HepG2 (cell line): ENCODE measurements at regions not wholly inside any gene's neighbourhood (a gene's known extent, or its start where the extent isn't known, plus 50 kb on each side); places are given as distances from the start of the nearest gene placed in this dataset.
A peak's percentile ranks its signal among the peaks of the same experiment; 100 is the strongest.

Experiments
- AGO2 ChIP-seq: fragments of 200-400 bp; formaldehyde crosslinking; optimal IDR thresholded peaks from 2 replicates; pipeline ENCODE3; 2017; ENCODE audit warnings: mild to moderate bottlenecking, low read depth, low read length, moderate library complexity
- BCL6 ChIP-seq: IDR thresholded peaks from 2 replicates; pipeline ENCODE4 v1.6.1; 2016; ENCODE audit warnings: missing genetic modification reagents, missing compliant biosample characterization
- CBFB ChIP-seq: sonication (generic); formaldehyde crosslinking; IDR thresholded peaks from 2 replicates; pipeline ENCODE4 v1.4.0; 2020; ENCODE audit warnings: missing genetic modification reagents
- CREB1 ChIP-seq, 2 experiments: fragments of 450-650 bp in 1 of 2; IDR thresholded peaks; 2 replicates each; pipeline ENCODE4 v1.6.1; 2016 to 2017; ENCODE audit warnings: control low read depth in 1 of 2, mild to moderate bottlenecking in 1 of 2, missing compliant biosample characterization in 1 of 2, missing genetic modification characterization in 1 of 2
- GABPB1 ChIP-seq: IDR thresholded peaks from 2 replicates; pipeline ENCODE4 v1.6.1; 2016; ENCODE audit warnings: mild to moderate bottlenecking, missing genetic modification reagents, moderate library complexity, missing compliant biosample characterization
- MYC ChIP-seq: sonication (generic); formaldehyde crosslinking; IDR thresholded peaks from 2 replicates; pipeline ENCODE4 v1.9.0; 2021; ENCODE audit warnings: missing genetic modification reagents, borderline replicate concordance
- SAP130 ChIP-seq: IDR thresholded peaks from 2 replicates; pipeline ENCODE4 v1.6.1; 2016; ENCODE audit warnings: low read depth
- SMAD3 ChIP-seq: sonication (generic); formaldehyde crosslinking; IDR thresholded peaks from 2 replicates; pipeline ENCODE4 v1.4.0; 2020; ENCODE audit warnings: missing genetic modification reagents
- SOX5 ChIP-seq: IDR thresholded peaks from 2 replicates; pipeline ENCODE4 v1.6.1; 2016; ENCODE audit warnings: borderline replicate concordance
- SPEN ChIP-seq: sonication (generic); formaldehyde crosslinking; IDR thresholded peaks from 2 replicates; pipeline ENCODE4 v1.5.1; 2020; ENCODE audit warnings: low read depth, mild to moderate bottlenecking, missing genetic modification reagents
- STAT5B ChIP-seq: sonication (generic); formaldehyde crosslinking; IDR thresholded peaks from 2 replicates; pipeline ENCODE4 v1.4.0; 2020; ENCODE audit warnings: missing genetic modification reagents
- ZMYM4 ChIP-seq: sonication (generic); formaldehyde crosslinking; IDR thresholded peaks from 2 replicates; pipeline ENCODE4 v1.8.1; 2023; ENCODE audit warnings: mild to moderate bottlenecking, missing genetic modification reagents
- ZNF205 ChIP-seq: IDR thresholded peaks from 2 replicates; pipeline ENCODE4 v1.6.1; 2018; ENCODE audit warnings: missing biosample characterization, missing genetic modification reagents
- ZNF264 ChIP-seq: sonication (generic); formaldehyde crosslinking; IDR thresholded peaks from 2 replicates; pipeline ENCODE4 v1.4.0; 2020; ENCODE audit warnings: missing genetic modification reagents
- ZNF317 ChIP-seq: sonication (generic); formaldehyde crosslinking; IDR thresholded peaks from 2 replicates; pipeline ENCODE4 v1.5.0; 2020; ENCODE audit warnings: mild to moderate bottlenecking, missing genetic modification reagents
- ZNF614 ChIP-seq: IDR thresholded peaks from 2 replicates; pipeline ENCODE4 v1.6.1; 2018; ENCODE audit warnings: missing biosample characterization, missing genetic modification reagents, inconsistent platforms, borderline replicate concordance
- ZNF816 ChIP-seq: sonication (generic); formaldehyde crosslinking; IDR thresholded peaks from 2 replicates; pipeline ENCODE4 v1.8.0; 2022; ENCODE audit warnings: missing genetic modification reagents, mild to moderate bottlenecking, borderline replicate concordance
- TF ChIP-seq, protein P1 (sequence below): sonication (generic); formaldehyde crosslinking; IDR thresholded peaks from 2 replicates; pipeline ENCODE4 v1.5.1; 2020; ENCODE audit warnings: mild to moderate bottlenecking, missing genetic modification reagents, moderate library complexity
- TF ChIP-seq, protein P2 (sequence below): sonication (generic); formaldehyde crosslinking; IDR thresholded peaks from 2 replicates; pipeline ENCODE4 v1.4.0; 2020; ENCODE audit warnings: low read depth, mild to moderate bottlenecking, missing genetic modification reagents
- TF ChIP-seq, protein P3 (sequence below): sonication (generic); formaldehyde crosslinking; IDR thresholded peaks from 2 replicates; pipeline ENCODE4 v1.4.0; 2020; ENCODE audit warnings: missing genetic modification reagents, borderline replicate concordance
- TF ChIP-seq, protein P4 (sequence below): sonication (generic); formaldehyde crosslinking; IDR thresholded peaks from 2 replicates; pipeline ENCODE4 v1.4.0; 2020; ENCODE audit warnings: missing genetic modification reagents

DNA sequence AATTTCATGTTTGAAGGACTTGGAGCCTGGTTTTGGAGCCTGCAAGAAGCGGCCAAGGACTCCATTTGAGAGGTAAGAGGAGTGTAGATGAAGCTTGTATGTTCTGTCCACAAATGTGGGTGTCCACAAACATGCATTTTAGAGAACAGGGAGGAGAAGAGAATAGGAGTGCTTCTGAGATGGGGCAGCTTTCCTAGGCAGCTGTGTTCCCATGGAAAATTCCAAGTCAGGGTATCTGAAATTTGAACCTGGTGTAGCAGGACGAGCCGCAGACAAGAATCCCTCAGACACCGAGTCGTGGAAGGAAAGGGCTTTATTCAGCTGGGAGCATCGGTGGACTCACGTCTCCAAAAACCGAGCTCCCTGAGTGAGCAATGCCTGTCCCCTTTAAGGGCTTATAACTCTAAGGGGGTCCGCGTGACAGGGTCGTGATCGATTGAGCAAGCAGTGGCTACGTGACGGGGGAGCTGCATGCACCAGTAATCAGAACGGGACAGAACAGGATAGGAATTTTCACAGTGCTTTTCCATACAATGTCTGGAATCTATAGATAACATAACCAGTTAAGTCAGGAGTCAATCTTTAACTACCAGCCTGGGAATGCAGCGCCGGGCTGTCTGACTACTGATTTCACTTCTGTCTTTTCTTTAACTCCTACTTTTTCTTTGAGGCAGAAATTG lies 71.4 kb upstream of the WDR72 start (continued):
- TF ChIP-seq CREB1 (IDR thresholded peaks at IDR 0.05): no peak
- TF ChIP-seq CREB1 (CRISPR knock-in tag; IDR thresholded peaks at IDR 0.05): peak; percentile 75; the same call in 1 of the 2 replicates
- 0 out of 2 replicates have a peak, but pooled peaks have one; percentile 9 for TF ChIP-seq ZNF264
- TF ChIP-seq ZNF205 (CRISPR knock-in tag): peak; percentile 14; the same call in 1 of the 2 replicates
- TF ChIP-seq AGO2: no peak
- TF ChIP-seq BCL6: peak; percentile 42
- peak; percentile 94; the same call in 1 of the 2 replicates for TF ChIP-seq ZNF614 (CRISPR knock-in tag)
- TF ChIP-seq, protein P1, sequence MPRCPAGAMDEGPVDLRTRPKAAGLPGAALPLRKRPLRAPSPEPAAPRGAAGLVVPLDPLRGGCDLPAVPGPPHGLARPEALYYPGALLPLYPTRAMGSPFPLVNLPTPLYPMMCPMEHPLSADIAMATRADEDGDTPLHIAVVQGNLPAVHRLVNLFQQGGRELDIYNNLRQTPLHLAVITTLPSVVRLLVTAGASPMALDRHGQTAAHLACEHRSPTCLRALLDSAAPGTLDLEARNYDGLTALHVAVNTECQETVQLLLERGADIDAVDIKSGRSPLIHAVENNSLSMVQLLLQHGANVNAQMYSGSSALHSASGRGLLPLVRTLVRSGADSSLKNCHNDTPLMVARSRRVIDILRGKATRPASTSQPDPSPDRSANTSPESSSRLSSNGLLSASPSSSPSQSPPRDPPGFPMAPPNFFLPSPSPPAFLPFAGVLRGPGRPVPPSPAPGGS (CRISPR knock-in tag): 0 out of 2 replicates have a peak, but pooled peaks have one; percentile 56
- no peak for TF ChIP-seq CBFB (CRISPR knock-in tag)
- peak; percentile 46; the same call in 1 of the 2 replicates for TF ChIP-seq MYC (CRISPR knock-in tag)
- peak; percentile 80; the same call in 1 of the 2 replicates for TF ChIP-seq SOX5 (CRISPR knock-in tag)
- peak; percentile 87 for TF ChIP-seq ZNF317 (CRISPR knock-in tag)
- 0 out of 2 replicates have a peak, but pooled peaks have one; percentile 20 for TF ChIP-seq SMAD3 (CRISPR knock-in tag)
- TF ChIP-seq, protein P2, sequence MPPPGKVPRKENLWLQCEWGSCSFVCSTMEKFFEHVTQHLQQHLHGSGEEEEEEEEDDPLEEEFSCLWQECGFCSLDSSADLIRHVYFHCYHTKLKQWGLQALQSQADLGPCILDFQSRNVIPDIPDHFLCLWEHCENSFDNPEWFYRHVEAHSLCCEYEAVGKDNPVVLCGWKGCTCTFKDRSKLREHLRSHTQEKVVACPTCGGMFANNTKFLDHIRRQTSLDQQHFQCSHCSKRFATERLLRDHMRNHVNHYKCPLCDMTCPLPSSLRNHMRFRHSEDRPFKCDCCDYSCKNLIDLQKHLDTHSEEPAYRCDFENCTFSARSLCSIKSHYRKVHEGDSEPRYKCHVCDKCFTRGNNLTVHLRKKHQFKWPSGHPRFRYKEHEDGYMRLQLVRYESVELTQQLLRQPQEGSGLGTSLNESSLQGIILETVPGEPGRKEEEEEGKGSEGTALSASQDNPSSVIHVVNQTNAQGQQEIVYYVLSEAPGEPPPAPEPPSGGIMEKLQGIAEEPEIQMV (CRISPR knock-in tag): peak; percentile 65; the same call in 1 of the 2 replicates
- peak; percentile 93 for TF ChIP-seq ZMYM4 (CRISPR knock-in tag)
- TF ChIP-seq, protein P3, sequence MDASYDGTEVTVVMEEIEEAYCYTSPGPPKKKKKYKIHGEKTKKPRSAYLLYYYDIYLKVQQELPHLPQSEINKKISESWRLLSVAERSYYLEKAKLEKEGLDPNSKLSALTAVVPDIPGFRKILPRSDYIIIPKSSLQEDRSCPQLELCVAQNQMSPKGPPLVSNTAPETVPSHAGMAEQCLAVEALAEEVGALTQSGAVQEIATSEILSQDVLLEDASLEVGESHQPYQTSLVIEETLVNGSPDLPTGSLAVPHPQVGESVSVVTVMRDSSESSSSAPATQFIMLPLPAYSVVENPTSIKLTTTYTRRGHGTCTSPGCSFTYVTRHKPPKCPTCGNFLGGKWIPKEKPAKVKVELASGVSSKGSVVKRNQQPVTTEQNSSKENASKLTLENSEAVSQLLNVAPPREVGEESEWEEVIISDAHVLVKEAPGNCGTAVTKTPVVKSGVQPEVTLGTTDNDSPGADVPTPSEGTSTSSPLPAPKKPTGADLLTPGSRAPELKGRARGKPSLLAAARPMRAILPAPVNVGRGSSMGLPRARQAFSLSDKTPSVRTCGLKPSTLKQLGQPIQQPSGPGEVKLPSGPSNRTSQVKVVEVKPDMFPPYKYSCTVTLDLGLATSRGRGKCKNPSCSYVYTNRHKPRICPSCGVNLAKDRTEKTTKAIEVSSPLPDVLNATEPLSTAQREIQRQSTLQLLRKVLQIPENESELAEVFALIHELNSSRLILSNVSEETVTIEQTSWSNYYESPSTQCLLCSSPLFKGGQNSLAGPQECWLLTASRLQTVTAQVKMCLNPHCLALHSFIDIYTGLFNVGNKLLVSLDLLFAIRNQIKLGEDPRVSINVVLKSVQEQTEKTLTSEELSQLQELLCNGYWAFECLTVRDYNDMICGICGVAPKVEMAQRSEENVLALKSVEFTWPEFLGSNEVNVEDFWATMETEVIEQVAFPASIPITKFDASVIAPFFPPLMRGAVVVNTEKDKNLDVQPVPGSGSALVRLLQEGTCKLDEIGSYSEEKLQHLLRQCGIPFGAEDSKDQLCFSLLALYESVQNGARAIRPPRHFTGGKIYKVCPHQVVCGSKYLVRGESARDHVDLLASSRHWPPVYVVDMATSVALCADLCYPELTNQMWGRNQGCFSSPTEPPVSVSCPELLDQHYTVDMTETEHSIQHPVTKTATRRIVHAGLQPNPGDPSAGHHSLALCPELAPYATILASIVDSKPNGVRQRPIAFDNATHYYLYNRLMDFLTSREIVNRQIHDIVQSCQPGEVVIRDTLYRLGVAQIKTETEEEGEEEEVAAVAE (CRISPR knock-in tag): peak; percentile 62; the same call in 1 of the 2 replicates
- TF ChIP-seq GABPB1: no peak
- no peak for TF ChIP-seq STAT5B
- TF ChIP-seq SPEN (CRISPR knock-in tag): peak; percentile 40; the same call in 1 of the 2 replicates
- TF ChIP-seq SAP130 (CRISPR knock-in tag): peak; percentile 57; the same call in 1 of the 2 replicates
- TF ChIP-seq ZNF816 (CRISPR knock-in tag): 0 out of 2 replicates have a peak, but pooled peaks have one; percentile 53
- TF ChIP-seq, protein P4, sequence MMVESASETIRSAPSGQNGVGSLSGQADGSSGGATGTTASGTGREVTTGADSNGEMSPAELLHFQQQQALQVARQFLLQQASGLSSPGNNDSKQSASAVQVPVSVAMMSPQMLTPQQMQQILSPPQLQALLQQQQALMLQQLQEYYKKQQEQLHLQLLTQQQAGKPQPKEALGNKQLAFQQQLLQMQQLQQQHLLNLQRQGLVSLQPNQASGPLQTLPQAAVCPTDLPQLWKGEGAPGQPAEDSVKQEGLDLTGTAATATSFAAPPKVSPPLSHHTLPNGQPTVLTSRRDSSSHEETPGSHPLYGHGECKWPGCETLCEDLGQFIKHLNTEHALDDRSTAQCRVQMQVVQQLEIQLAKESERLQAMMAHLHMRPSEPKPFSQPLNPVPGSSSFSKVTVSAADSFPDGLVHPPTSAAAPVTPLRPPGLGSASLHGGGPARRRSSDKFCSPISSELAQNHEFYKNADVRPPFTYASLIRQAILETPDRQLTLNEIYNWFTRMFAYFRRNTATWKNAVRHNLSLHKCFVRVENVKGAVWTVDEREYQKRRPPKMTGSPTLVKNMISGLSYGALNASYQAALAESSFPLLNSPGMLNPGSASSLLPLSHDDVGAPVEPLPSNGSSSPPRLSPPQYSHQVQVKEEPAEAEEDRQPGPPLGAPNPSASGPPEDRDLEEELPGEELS: peak; percentile 89
